WTC11 (cell line): ENCODE measurements at regions not wholly inside any gene's neighbourhood (a gene's known extent, or its start where the extent isn't known, plus 50 kb on each side); places are given as distances from the start of the nearest gene placed in this dataset.

ENCODE experiments used
- ATAC-seq: fragments of 200-7000 bp; cut with Tn5 transposase; 2 replicates; pipeline ENCODE4 v1.10.0; 2021; ENCODE audit warnings: mild to moderate bottlenecking, moderate library complexity
- CTCF ChIA-PET: fragments of 300-600 bp; sonication (Branson Sonifier 250); formaldehyde crosslinking; loops from one replicate; lab custom pipeline; 2021; ENCODE audit warnings: antibody characterized with exemption; lab: Charles Lee
- POLR2A ChIA-PET: fragments of 350-600 bp; sonication (Branson Sonifier 250); formaldehyde crosslinking; loops from one replicate; lab custom pipeline; 2021; ENCODE audit warnings: antibody characterized with exemption; lab: Charles Lee
- DNase-seq: peaks from one replicate; pipeline ENCODE4 v3.0.0; 2021; ENCODE audit warnings: low spot score
- H3K27ac Mint-ChIP-seq: 2 replicates; pipeline ENCODE4 v1.8.0; 2021; ENCODE audit warnings: mixed read lengths
- H3K27me3 Mint-ChIP-seq: 2 replicates; pipeline ENCODE4 v1.8.0; 2021; ENCODE audit warnings: low read depth, mild to moderate bottlenecking, moderate library complexity, mixed read lengths
- H3K36me3 Mint-ChIP-seq: 2 replicates; pipeline ENCODE4 v1.8.0; 2021; ENCODE audit warnings: mixed read lengths
- H3K4me1 Mint-ChIP-seq: 2 replicates; pipeline ENCODE4 v1.8.0; 2022; ENCODE audit warnings: mixed read lengths
- H3K4me3 Mint-ChIP-seq: 2 replicates; pipeline ENCODE4 v1.8.0; 2021; ENCODE audit warnings: mild to moderate bottlenecking, moderate library complexity, mixed read lengths
- H3K9me3 Mint-ChIP-seq: 2 replicates; pipeline ENCODE4 v1.8.0; 2021; ENCODE audit warnings: mixed read lengths
- AFF4 ChIP-seq: sonication (generic); formaldehyde crosslinking; IDR thresholded peaks from 2 replicates; pipeline ENCODE4 v1.8.1; 2023; ENCODE audit warnings: mild to moderate bottlenecking, missing genetic modification reagents, borderline replicate concordance
- EMX1 ChIP-seq: fragments of 250-450 bp; sonication (Bioruptor Pico); IDR thresholded peaks from 2 replicates; pipeline ENCODE4 v1.8.0; 2021; ENCODE audit warnings: mild to moderate bottlenecking
- GRHL2 ChIP-seq: fragments of 250-450 bp; sonication (Bioruptor Pico); IDR thresholded peaks from 2 replicates; pipeline ENCODE4 v1.8.0; 2022; ENCODE audit warnings: mild to moderate bottlenecking, moderate library complexity; ENCODE audit not compliant: insufficient replicate concordance, severe bottlenecking
- JUN ChIP-seq: sonication (generic); formaldehyde crosslinking; IDR thresholded peaks from 2 replicates; pipeline ENCODE4 v1.8.0; 2023; ENCODE audit warnings: mild to moderate bottlenecking, missing genetic modification reagents
- KAT7 ChIP-seq: sonication (generic); formaldehyde crosslinking; IDR thresholded peaks from 2 replicates; pipeline ENCODE4 v1.8.1; 2023; ENCODE audit warnings: missing genetic modification reagents, mild to moderate bottlenecking, borderline replicate concordance
- MYBL2 ChIP-seq: sonication (generic); formaldehyde crosslinking; IDR thresholded peaks from 2 replicates; pipeline ENCODE4 v1.8.1; 2023; ENCODE audit warnings: mild to moderate bottlenecking, moderate library complexity, missing genetic modification reagents
- NFYB ChIP-seq: sonication (generic); formaldehyde crosslinking; conservative IDR thresholded peaks from 2 replicates; pipeline ENCODE4 v1.8.0; 2022; ENCODE audit warnings: low read depth, missing genetic modification reagents
- NR2C2 ChIP-seq: sonication (generic); formaldehyde crosslinking; IDR thresholded peaks from 2 replicates; pipeline ENCODE4 v1.8.0; 2022; ENCODE audit warnings: mild to moderate bottlenecking, missing genetic modification reagents
- PREB ChIP-seq: sonication (generic); formaldehyde crosslinking; IDR thresholded peaks from 2 replicates; pipeline ENCODE4 v1.8.1; 2022; ENCODE audit warnings: mild to moderate bottlenecking, missing genetic modification reagents, moderate library complexity, borderline replicate concordance
- PRRX2 ChIP-seq: fragments of 250-450 bp; sonication (Bioruptor Pico); IDR thresholded peaks from 2 replicates; pipeline ENCODE4 v1.8.0; 2021; ENCODE audit warnings: mild to moderate bottlenecking
- SMAD4 ChIP-seq: sonication (generic); formaldehyde crosslinking; IDR thresholded peaks from 2 replicates; pipeline ENCODE4 v1.8.0; 2022; ENCODE audit warnings: mild to moderate bottlenecking, missing genetic modification reagents
- TCF7 ChIP-seq: sonication (generic); formaldehyde crosslinking; IDR thresholded peaks from 2 replicates; pipeline ENCODE4 v1.8.0; 2022; ENCODE audit warnings: mild to moderate bottlenecking, low read depth, missing genetic modification reagents, moderate library complexity
- TP53 ChIP-seq: sonication (generic); formaldehyde crosslinking; IDR thresholded peaks from 2 replicates; pipeline ENCODE4 v1.8.1; 2023; ENCODE audit warnings: mild to moderate bottlenecking, missing genetic modification reagents
- ZNF121 ChIP-seq: sonication (generic); formaldehyde crosslinking; IDR thresholded peaks from 2 replicates; pipeline ENCODE4 v1.8.0; 2023; ENCODE audit warnings: missing genetic modification reagents
- ZNF219 ChIP-seq: sonication (generic); formaldehyde crosslinking; IDR thresholded peaks from 2 replicates; pipeline ENCODE4 v1.8.0; 2023; ENCODE audit warnings: missing genetic modification reagents, mild to moderate bottlenecking, borderline replicate concordance
- ZNF232 ChIP-seq: sonication (generic); formaldehyde crosslinking; IDR thresholded peaks from 2 replicates; pipeline ENCODE4 v1.8.0; 2022; ENCODE audit warnings: mild to moderate bottlenecking, missing genetic modification reagents
- ZNF423 ChIP-seq: fragments of 250-450 bp; sonication (Bioruptor Pico); IDR thresholded peaks from 2 replicates; pipeline ENCODE4 v2.1.2; 2022; ENCODE audit warnings: mild to moderate bottlenecking, moderate library complexity
- TF ChIP-seq, protein P1 (sequence below): sonication (generic); formaldehyde crosslinking; IDR thresholded peaks from 2 replicates; pipeline ENCODE4 v1.8.0; 2022; ENCODE audit warnings: mild to moderate bottlenecking, missing genetic modification reagents
- TF ChIP-seq, protein P2 (sequence below): sonication (generic); formaldehyde crosslinking; IDR thresholded peaks from 2 replicates; pipeline ENCODE4 v1.8.1; 2022; ENCODE audit warnings: missing genetic modification reagents, borderline replicate concordance
- TF ChIP-seq, protein P3 (sequence below): sonication (generic); formaldehyde crosslinking; IDR thresholded peaks from 2 replicates; pipeline ENCODE4 v1.8.1; 2022; ENCODE audit warnings: mild to moderate bottlenecking, moderate library complexity, missing genetic modification reagents

DNA sequence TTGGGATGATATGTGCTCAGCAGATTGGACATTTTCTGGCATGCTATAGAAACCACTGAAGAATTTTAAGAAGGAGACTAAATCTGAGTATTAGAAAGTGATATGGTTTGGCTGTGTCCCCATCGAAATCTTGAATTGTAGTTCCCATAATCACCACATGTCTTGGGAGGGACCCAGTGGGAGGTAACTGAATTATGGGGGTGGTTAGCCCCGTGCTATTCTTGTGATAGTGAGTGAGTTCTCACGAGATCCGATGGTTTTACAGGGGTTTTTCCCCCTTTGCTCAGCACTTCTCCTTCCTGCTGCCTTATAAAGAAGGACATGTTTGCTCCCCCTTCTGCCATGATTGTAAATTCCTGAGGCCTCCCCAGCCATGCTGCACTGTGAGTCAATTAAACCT, 535.9 kb upstream of the VRK2 start:
- Mint-ChIP-seq H3K36me3 (no peaks in the 10 kb centered on the region), H3K27ac (no peak overlapping the region), H3K27me3 (no peaks in the 10 kb centered on the region), H3K9me3 (no peaks in the 10 kb centered on the region), H3K4me3 (no peak overlapping the region), H3K4me1 (no peaks in the 10 kb centered on the region)
- TF ChIP-seq, protein P1, sequence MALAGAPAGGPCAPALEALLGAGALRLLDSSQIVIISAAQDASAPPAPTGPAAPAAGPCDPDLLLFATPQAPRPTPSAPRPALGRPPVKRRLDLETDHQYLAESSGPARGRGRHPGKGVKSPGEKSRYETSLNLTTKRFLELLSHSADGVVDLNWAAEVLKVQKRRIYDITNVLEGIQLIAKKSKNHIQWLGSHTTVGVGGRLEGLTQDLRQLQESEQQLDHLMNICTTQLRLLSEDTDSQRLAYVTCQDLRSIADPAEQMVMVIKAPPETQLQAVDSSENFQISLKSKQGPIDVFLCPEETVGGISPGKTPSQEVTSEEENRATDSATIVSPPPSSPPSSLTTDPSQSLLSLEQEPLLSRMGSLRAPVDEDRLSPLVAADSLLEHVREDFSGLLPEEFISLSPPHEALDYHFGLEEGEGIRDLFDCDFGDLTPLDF (CRISPR knock-in tag): no peak
- TF ChIP-seq, protein P2, sequence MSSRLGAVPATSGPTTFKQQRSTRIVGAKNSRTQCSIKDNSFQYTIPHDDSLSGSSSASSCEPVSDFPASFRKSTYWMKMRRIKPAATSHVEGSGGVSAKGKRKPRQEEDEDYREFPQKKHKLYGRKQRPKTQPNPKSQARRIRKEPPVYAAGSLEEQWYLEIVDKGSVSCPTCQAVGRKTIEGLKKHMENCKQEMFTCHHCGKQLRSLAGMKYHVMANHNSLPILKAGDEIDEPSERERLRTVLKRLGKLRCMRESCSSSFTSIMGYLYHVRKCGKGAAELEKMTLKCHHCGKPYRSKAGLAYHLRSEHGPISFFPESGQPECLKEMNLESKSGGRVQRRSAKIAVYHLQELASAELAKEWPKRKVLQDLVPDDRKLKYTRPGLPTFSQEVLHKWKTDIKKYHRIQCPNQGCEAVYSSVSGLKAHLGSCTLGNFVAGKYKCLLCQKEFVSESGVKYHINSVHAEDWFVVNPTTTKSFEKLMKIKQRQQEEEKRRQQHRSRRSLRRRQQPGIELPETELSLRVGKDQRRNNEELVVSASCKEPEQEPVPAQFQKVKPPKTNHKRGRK (CRISPR knock-in tag): no peak
- TF ChIP-seq EMX1 (CRISPR knock-in tag): no peak
- TF ChIP-seq NFYB (CRISPR knock-in tag): no peak
- TF ChIP-seq ZNF423 (CRISPR knock-in tag): no peak
- no peak for TF ChIP-seq GRHL2
- TF ChIP-seq SMAD4 (CRISPR knock-in tag): no peak
- no peak for TF ChIP-seq NR2C2 (CRISPR knock-in tag)
- TF ChIP-seq, protein P3, sequence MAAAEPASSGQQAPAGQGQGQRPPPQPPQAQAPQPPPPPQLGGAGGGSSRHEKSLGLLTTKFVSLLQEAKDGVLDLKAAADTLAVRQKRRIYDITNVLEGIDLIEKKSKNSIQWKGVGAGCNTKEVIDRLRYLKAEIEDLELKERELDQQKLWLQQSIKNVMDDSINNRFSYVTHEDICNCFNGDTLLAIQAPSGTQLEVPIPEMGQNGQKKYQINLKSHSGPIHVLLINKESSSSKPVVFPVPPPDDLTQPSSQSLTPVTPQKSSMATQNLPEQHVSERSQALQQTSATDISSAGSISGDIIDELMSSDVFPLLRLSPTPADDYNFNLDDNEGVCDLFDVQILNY: no peak
- TF ChIP-seq MYBL2 (CRISPR knock-in tag): no peak
- no peak for TF ChIP-seq TP53
- no peak for TF ChIP-seq JUN
- DNase-seq (no peak), ATAC-seq (peak; percentile 47; the same call in 1 of the 2 replicates)
- POLR2A ChIA-PET: no interaction called here
- CTCF ChIA-PET: no interaction called here

- Mint-ChIP-seq H3K9me3 (no peaks in the 10 kb centered on the region), H3K4me1 (peaks cover 6% of the 10 kb centered on the region), H3K27ac (no peak overlapping the region), H3K27me3 (no peaks in the 10 kb centered on the region), H3K36me3 (no peaks in the 10 kb centered on the region), H3K4me3 (no peak overlapping the region)
- TF ChIP-seq ZNF232 (CRISPR knock-in tag) (no peak), PRRX2 (CRISPR knock-in tag) (no peak), ZNF219 (CRISPR knock-in tag) (no peak), TCF7 (CRISPR knock-in tag) (no peak), ZNF121 (CRISPR knock-in tag) (no peak), KAT7 (CRISPR knock-in tag) (no peak), PREB (CRISPR knock-in tag) (no peak), AFF4 (CRISPR knock-in tag) (no peak)
- DNase-seq (no peak), ATAC-seq (no peak)
- CTCF ChIA-PET: interaction anchor here (1.2 kb wide), 1 partner anchor 1332 kb away, joined by 3 read pairs; the partner anchor contains the start of gene CCDC85A
- POLR2A ChIA-PET: no interaction called here
These were observed 531.2 kb upstream of the VRK2 start for GRCh38 chr2:57515366-57515765.
